NCI-H2029 (cell line): ENCODE measurements at regions not wholly inside any gene's neighbourhood (a gene's known extent, or its start where the extent isn't known, plus 50 kb on each side); places are given as distances from the start of the nearest gene placed in this dataset.
"Not testable (repeated sequence)": the region's sequence is repeated elsewhere in the genome, so short reads cannot be mapped to it uniquely, and the experiment has no call there.

ENCODE experiments used
- DNase-seq: peaks from one replicate; lab custom pipeline; 2025; lab: John Stamatoyannopoulos, UW

GRCh38 chr7:68014031-68014736, 1017.6 kb downstream of the TYW1 start:
- DNase-seq: no peak

- DNase-seq: no peak
Measured at GRCh38 chr7:68015122-68015977, 1018.7 kb downstream of the TYW1 start.

- DNase-seq: no peak
Measured at GRCh38 chr7:68015978-68016532, 1019.4 kb downstream of the TYW1 start.

- DNase-seq: no peak
Measured at GRCh38 chr7:68020102-68020501, 1023.5 kb downstream of the TYW1 start.

GRCh38 chr7:68025369-68025768, 1028.7 kb downstream of the TYW1 start:
- no peak for DNase-seq

- DNase-seq: no peak
Measured at GRCh38 chr7:68030530-68030929, 1033.9 kb downstream of the TYW1 start.

- DNase-seq: no peak
Measured at GRCh38 chr7:68031180-68031943, 1034.7 kb downstream of the TYW1 start.

- no peak for DNase-seq
Measured at GRCh38 chr7:68038621-68039314, 1042.1 kb downstream of the TYW1 start.

- no peak for DNase-seq
Measured at GRCh38 chr7:68041554-68041953, 1044.9 kb downstream of the TYW1 start.

GRCh38 chr7:68043546-68043945, 1046.9 kb downstream of the TYW1 start:
- DNase-seq: no peak

- DNase-seq: no peak
Measured at GRCh38 chr7:68050627-68051026, 1054.0 kb downstream of the TYW1 start.

- DNase-seq: no peak
Measured at GRCh38 chr7:68058014-68058413, 1061.4 kb downstream of the TYW1 start.

- DNase-seq: no peak
Measured at GRCh38 chr7:68063171-68063570, 1066.5 kb downstream of the TYW1 start.

GRCh38 chr7:68065581-68065980, 1068.9 kb downstream of the TYW1 start:
- DNase-seq: no peak

- no peak for DNase-seq
Measured at GRCh38 chr7:68067845-68068244, 1071.2 kb downstream of the TYW1 start.

GRCh38 chr7:68070992-68071391, 1074.4 kb downstream of the TYW1 start:
- no peak for DNase-seq

- no peak for DNase-seq
Measured at GRCh38 chr7:68073701-68074100, 1077.1 kb downstream of the TYW1 start.

- no peak for DNase-seq
Measured at GRCh38 chr7:68074242-68074641, 1077.6 kb downstream of the TYW1 start.

- DNase-seq: no peak
Measured at GRCh38 chr7:68078157-68078710, 1081.6 kb downstream of the TYW1 start.

- DNase-seq: not testable (repeated sequence)
Measured at GRCh38 chr7:68082066-68082960, 1085.7 kb downstream of the TYW1 start.
